ENCODE measurements at regions not wholly inside any gene's neighbourhood (a gene's known extent, or its start where the extent isn't known, plus 50 kb on each side); places are given as distances from the start of the nearest gene placed in this dataset.
"Not testable (repeated sequence)": the region's sequence is repeated elsewhere in the genome, so short reads cannot be mapped to it uniquely, and the experiment has no call there.

GRCh38 chr1:191350938-191351337 lies 807.3 kb upstream of the RGS18 start:
- DNase-seq (ENCODE audit: low read depth) = no peak

GRCh38 chr1:191358724-191359123 lies 799.5 kb upstream of the RGS18 start:
- no peak for DNase-seq (ENCODE audit: low read depth)

GRCh38 chr1:191366686-191367085 lies 791.6 kb upstream of the RGS18 start:
- no peak for DNase-seq (ENCODE audit: low read depth)

- no peak for DNase-seq (ENCODE audit: low read depth)
These were observed 789.2 kb upstream of the RGS18 start for GRCh38 chr1:191368891-191369654.

GRCh38 chr1:191371626-191372025 lies 786.6 kb upstream of the RGS18 start:
- DNase-seq (ENCODE audit: low read depth) = no peak

- DNase-seq (ENCODE audit: low read depth) = no peak
These were observed 770.0 kb upstream of the RGS18 start for GRCh38 chr1:191388283-191388682.

GRCh38 chr1:191396622-191397021 lies 761.6 kb upstream of the RGS18 start:
- DNase-seq (ENCODE audit: low read depth) = no peak

GRCh38 chr1:191398551-191398950 lies 759.7 kb upstream of the RGS18 start:
- DNase-seq (ENCODE audit: low read depth) = no peak

GRCh38 chr1:191405417-191405816 lies 752.8 kb upstream of the RGS18 start:
- DNase-seq (ENCODE audit: low read depth) = no peak

- no peak for DNase-seq (ENCODE audit: low read depth)
These were observed 743.2 kb upstream of the RGS18 start for GRCh38 chr1:191414981-191415640.

- no peak for DNase-seq (ENCODE audit: low read depth)
These were observed 738.4 kb upstream of the RGS18 start for GRCh38 chr1:191419842-191420241.

GRCh38 chr1:191427593-191427992 lies 730.7 kb upstream of the RGS18 start:
- no peak for DNase-seq (ENCODE audit: low read depth)

- no peak for DNase-seq (ENCODE audit: low read depth)
These were observed 725.4 kb upstream of the RGS18 start for GRCh38 chr1:191432817-191433216.

- DNase-seq (ENCODE audit: low read depth) = no peak
These were observed 719.3 kb upstream of the RGS18 start for GRCh38 chr1:191438979-191439378.

- DNase-seq (ENCODE audit: low read depth) = not testable (repeated sequence)
These were observed 710.0 kb upstream of the RGS18 start for GRCh38 chr1:191448279-191448678.

GRCh38 chr1:191452586-191452985 lies 705.7 kb upstream of the RGS18 start:
- no peak for DNase-seq (ENCODE audit: low read depth)

GRCh38 chr1:191453487-191453886 lies 704.8 kb upstream of the RGS18 start:
- no peak for DNase-seq (ENCODE audit: low read depth)

GRCh38 chr1:191457889-191458288 lies 700.4 kb upstream of the RGS18 start:
- DNase-seq (ENCODE audit: low read depth) = no peak

- no peak for DNase-seq (ENCODE audit: low read depth)
These were observed 698.0 kb upstream of the RGS18 start for GRCh38 chr1:191460234-191460633.

- DNase-seq (ENCODE audit: low read depth) = no peak
These were observed 674.3 kb upstream of the RGS18 start for GRCh38 chr1:191483988-191484387.

GRCh38 chr1:191490303-191490702 lies 668.0 kb upstream of the RGS18 start:
- DNase-seq (ENCODE audit: low read depth) = no peak

- DNase-seq (ENCODE audit: low read depth) = no peak
These were observed 663.2 kb upstream of the RGS18 start for GRCh38 chr1:191495040-191495439.

GRCh38 chr1:191498318-191498717 lies 659.9 kb upstream of the RGS18 start:
- no peak for DNase-seq (ENCODE audit: low read depth)

- no peak for DNase-seq (ENCODE audit: low read depth)
These were observed 659.4 kb upstream of the RGS18 start for GRCh38 chr1:191498825-191499224.
